Activated CD4-positive, alpha-beta T cell treated with anti-CD3 and anti-CD28 coated beads, Interleukin-2, amount 50 U/mL, for 16 hours (primary cell): ENCODE measurements at regions not wholly inside any gene's neighbourhood (a gene's known extent, or its start where the extent isn't known, plus 50 kb on each side); places are given as distances from the start of the nearest gene placed in this dataset.

Experiments
- DNase-seq: peaks from one replicate; pipeline ENCODE4 v3.0.0-alpha.2; 2020

DNA sequence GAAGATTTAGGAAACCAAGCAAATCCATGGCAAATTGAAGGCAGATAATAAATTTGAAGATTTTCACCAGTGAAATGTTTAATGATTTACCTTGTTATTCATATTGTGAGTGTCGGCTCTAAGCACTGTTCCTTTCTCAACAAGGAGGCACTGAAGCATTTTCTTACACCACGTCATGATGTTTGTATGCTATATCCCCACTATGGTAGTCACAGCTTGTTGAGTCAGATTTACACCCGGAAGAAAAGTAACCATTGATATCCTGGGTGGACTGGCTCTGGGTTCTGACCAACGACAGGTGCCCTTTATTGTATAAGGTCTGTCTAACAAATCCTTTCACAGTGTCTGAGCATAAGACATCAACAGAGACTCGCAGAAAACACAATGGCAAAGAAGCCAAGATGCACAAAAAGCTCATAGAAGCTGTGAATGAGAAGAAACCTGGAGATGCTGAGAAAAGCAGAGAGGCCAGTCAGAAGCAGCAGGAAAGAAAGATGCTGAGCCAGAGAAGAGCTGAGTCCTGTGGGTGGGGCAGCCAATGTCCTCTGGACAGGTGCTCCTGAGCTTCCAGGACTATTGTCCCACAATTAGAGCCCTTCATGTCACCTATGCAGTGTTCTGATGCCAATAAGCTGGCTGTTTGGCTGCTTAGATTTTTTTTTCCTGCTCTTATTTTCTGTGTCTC is 49.7 kb upstream of the ARHGAP5 start:
- DNase-seq: no peak
